PC-9 (cell line): ENCODE measurements at regions not wholly inside any gene's neighbourhood (a gene's known extent, or its start where the extent isn't known, plus 50 kb on each side); places are given as distances from the start of the nearest gene placed in this dataset.

ENCODE experiments used
- EZH2 ChIP-seq: fragments of 200-600 bp; sonication (generic); IDR thresholded peaks from 2 replicates; pipeline ENCODE4 v1.8.0; 2017; ENCODE audit warnings: antibody characterized with exemption, low read depth
- TF ChIP-seq, protein P1 (sequence below): fragments of 200-600 bp; sonication (generic); conservative IDR thresholded peaks from 2 replicates; pipeline ENCODE4 v1.6.1; 2017; ENCODE audit warnings: mixed run types, antibody characterized with exemption, mild to moderate bottlenecking, moderate library complexity

DNA sequence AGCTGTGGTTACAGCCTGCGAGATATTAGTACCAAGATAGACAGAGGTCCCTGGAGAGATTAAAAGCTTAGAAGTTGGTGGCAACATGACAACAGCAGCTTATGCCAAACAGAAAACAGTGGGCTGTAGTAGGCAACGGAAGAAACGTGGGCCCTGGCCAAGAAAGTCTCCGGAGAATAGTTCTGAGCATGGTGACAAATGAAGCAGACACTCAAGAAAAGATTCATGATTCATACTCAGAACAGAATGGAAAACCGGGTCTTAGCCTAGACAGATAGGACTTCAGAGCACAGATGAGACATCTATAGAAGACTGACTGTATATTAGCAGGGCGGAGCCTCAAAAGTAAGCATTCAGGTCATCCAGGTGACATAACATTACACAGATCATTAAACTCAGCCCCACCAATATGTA lies 727.4 kb downstream of the ETS1 start:
- TF ChIP-seq, protein P1, sequence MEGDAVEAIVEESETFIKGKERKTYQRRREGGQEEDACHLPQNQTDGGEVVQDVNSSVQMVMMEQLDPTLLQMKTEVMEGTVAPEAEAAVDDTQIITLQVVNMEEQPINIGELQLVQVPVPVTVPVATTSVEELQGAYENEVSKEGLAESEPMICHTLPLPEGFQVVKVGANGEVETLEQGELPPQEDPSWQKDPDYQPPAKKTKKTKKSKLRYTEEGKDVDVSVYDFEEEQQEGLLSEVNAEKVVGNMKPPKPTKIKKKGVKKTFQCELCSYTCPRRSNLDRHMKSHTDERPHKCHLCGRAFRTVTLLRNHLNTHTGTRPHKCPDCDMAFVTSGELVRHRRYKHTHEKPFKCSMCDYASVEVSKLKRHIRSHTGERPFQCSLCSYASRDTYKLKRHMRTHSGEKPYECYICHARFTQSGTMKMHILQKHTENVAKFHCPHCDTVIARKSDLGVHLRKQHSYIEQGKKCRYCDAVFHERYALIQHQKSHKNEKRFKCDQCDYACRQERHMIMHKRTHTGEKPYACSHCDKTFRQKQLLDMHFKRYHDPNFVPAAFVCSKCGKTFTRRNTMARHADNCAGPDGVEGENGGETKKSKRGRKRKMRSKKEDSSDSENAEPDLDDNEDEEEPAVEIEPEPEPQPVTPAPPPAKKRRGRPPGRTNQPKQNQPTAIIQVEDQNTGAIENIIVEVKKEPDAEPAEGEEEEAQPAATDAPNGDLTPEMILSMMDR = no peak
- TF ChIP-seq EZH2 = no peak
